Stimulated activated naive CD4-positive, alpha-beta T cell (primary cell): ENCODE measurements at regions not wholly inside any gene's neighbourhood (a gene's known extent, or its start where the extent isn't known, plus 50 kb on each side); places are given as distances from the start of the nearest gene placed in this dataset.

Experiments used
- DNase-seq, 6 experiments: peaks; one replicate each; lab custom pipeline; 2025; lab: John Stamatoyannopoulos, UW

DNA sequence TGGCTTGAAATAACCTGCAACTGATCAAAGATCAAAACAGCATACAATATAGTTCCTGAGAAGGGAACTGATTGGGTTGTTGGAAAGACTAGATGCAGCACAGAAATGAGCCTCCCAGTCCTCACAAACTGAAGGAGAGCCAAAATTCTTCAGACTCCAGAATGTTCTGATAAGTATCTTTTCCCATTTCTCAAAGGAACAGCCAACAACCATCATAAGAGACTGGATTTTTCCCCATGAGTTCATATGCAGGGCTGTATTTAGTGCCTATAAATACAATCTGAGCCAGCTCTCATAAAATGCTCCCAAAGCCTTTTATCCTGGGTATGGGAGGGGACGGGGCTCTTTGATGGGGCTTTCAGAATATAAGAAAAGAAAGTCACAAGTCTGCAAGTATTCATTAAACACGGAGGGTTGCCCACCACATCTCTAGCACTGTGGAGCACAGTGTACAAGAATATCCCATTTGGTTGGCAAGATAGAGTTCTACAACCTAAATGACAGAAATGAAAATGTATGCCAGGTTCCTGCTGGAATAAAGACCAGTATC is 50.7 kb upstream of the LYVE1 start:
- no peak for DNase-seq

DNA sequence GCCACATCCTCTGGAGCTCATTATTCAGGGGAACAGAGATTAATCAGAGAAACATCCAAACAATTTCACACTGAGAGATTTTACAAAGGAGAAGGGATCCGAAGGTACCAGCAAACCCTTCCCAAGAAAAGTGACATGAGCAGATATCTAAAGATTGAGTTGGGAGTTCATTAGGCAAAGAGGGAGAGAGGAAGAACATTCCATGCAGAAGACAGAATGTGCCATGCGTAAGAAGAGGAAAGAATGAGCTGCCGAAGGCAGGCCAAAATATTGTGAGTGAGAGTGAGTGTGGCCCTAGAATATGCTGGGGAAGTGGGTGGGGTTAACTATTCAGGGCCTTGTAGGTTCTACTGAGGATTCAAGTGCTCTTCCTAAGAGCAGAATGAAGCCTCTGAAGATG is 50.0 kb upstream of the LYVE1 start:
- DNase-seq: no peak
